GM12878 (cell line): ENCODE measurements at regions not wholly inside any gene's neighbourhood (a gene's known extent, or its start where the extent isn't known, plus 50 kb on each side); places are given as distances from the start of the nearest gene placed in this dataset.

ENCODE experiments used
- ATAC-seq: fragments of 200-7000 bp; cut with Tn5 transposase; 3 replicates; pipeline ENCODE4 v1.9.1; 2020; ENCODE audit warnings: mild to moderate bottlenecking, moderate library complexity
- BruUV-seq: library from RNA; stranded (reverse); fragments of 400-500 nt; replicated peaks from 2 replicates; lab custom pipeline; 2021; lab: Mats Ljungman, UMichigan
- CTCF ChIA-PET: fragments of 300-600 bp; sonication (Branson Sonifier 250); formaldehyde crosslinking; extraction: SDS; loops from one replicate; lab custom pipeline; 2021; ENCODE audit warnings: inconsistent platforms; lab: Yijun Ruan, JAX
- POLR2A ChIA-PET: fragments of 350-600 bp; formaldehyde crosslinking; extraction: SDS; loops from one replicate; lab custom pipeline; 2021; ENCODE audit warnings: inconsistent platforms; lab: Charles Lee
- RAD21 ChIA-PET: fragments of 300-600 bp; sonication (Branson Sonifier 250); formaldehyde crosslinking; loops from one replicate; lab custom pipeline; 2023; ENCODE audit warnings: antibody characterized with exemption; ENCODE audit not compliant: unreplicated experiment; lab: Charles Lee
- SMC1A ChIA-PET: fragments of 300-600 bp; sonication (Branson Sonifier 250); formaldehyde crosslinking; loops from one replicate; lab custom pipeline; 2023; ENCODE audit not compliant: unreplicated experiment, uncharacterized antibody; lab: Charles Lee
- DNase-seq: peaks from one replicate; pipeline ENCODE4 v3.0.0-alpha.2; 2011; ENCODE audit warnings: low read depth, low spot score
- FAIRE-seq: peaks from 3 replicates; lab custom pipeline; 2011; peaks lifted over from hg19 to GRCh38; lab: Jason Lieb, UNC
- H2AFZ ChIP-seq: 2 replicates; pipeline ENCODE4 v1.6.0; 2011; ENCODE audit warnings: low read depth, low read length, control low read depth; ENCODE audit not compliant: control insufficient read depth
- H3K27ac ChIP-seq: 2 replicates; pipeline ENCODE4 v1.5.1; 2011; ENCODE audit warnings: control low read depth; ENCODE audit not compliant: control insufficient read depth, insufficient read depth
- H3K27me3 ChIP-seq, 2 experiments: replicated peaks in 1 of 2; 2 replicates each; pipeline versions ENCODE4 v1.6.0 to v1.6.1; 2011; ENCODE audit warnings: low read length in 1 of 2; ENCODE audit not compliant: control insufficient read depth in 2 of 2, insufficient read depth in 2 of 2
- H3K36me3 ChIP-seq, 2 experiments: 2 replicates each; pipeline ENCODE4 v1.5.1; 2011; ENCODE audit warnings: low read length in 1 of 2; ENCODE audit not compliant: control insufficient read depth in 2 of 2, insufficient read depth in 2 of 2
- H3K4me1 ChIP-seq: 2 replicates; pipeline ENCODE4 v1.6.1; 2011; ENCODE audit warnings: mild to moderate bottlenecking, low read length, moderate library complexity, mixed read lengths; ENCODE audit not compliant: control insufficient read depth, insufficient read depth
- H3K4me2 ChIP-seq: 2 replicates; pipeline ENCODE4 v1.6.0; 2011; ENCODE audit warnings: control low read depth; ENCODE audit not compliant: control insufficient read depth, insufficient read depth
- H3K4me3 ChIP-seq: fragments of 200-600 bp; sonication (generic); 2 replicates; pipeline ENCODE4 v1.5.1; 2016
- H3K79me2 ChIP-seq: 2 replicates; pipeline ENCODE4 v1.6.0; 2011; ENCODE audit warnings: low read length; ENCODE audit not compliant: control insufficient read depth, insufficient read depth
- H3K9ac ChIP-seq: 2 replicates; pipeline ENCODE4 v1.8.0; 2011; ENCODE audit warnings: low read length, control low read depth, mixed read lengths; ENCODE audit not compliant: control insufficient read depth, insufficient read depth
- H3K9me3 ChIP-seq: replicated peaks from 3 replicates; pipeline ENCODE4 v1.5.1; 2011; ENCODE audit warnings: mild to moderate bottlenecking, low read length; ENCODE audit not compliant: control insufficient read depth, insufficient read depth
- H4K20me1 ChIP-seq: 2 replicates; pipeline ENCODE4 v1.6.0; 2011; ENCODE audit not compliant: control insufficient read depth, insufficient read depth
- RBBP5 ChIP-seq: fragments of 200-600 bp; sonication (generic); conservative IDR thresholded peaks from 2 replicates; pipeline ENCODE4 v1.6.1; 2016
- SREBF1 ChIP-seq: IDR thresholded peaks from 2 replicates; pipeline ENCODE4 v1.6.1; 2012; ENCODE audit warnings: mild to moderate bottlenecking, low read length
- WGBS: methylation state at CpG from one replicate; pipeline ENCODE4 v1.1.6; 2016; ENCODE audit warnings: low lambda C conversion rate; ENCODE audit not compliant: insufficient replicate concordance, insufficient coverage; ENCODE audit errors: missing lambda C conversion rate; 5-methylcytosine and 5-hydroxymethylcytosine counted together
- in situ Hi-C: fragments of 300-500 bp; cut with MboI; formaldehyde crosslinking; loops from 9 replicates; pipeline ENCODE4 v1.14.3; 2018; ENCODE audit warnings: mixed read lengths
- intact Hi-C: fragments of 100-400 bp; cut with micrococcal nuclease; formaldehyde crosslinking; loops from one replicate; pipeline ENCODE4 v1.14.2; 2022; ENCODE audit not compliant: unreplicated experiment
- TF ChIP-seq, protein P1 (sequence below): IDR thresholded peaks from 2 replicates; pipeline ENCODE4 v1.6.1; 2011; ENCODE audit warnings: mild to moderate bottlenecking, low read depth, low read length, moderate library complexity; ENCODE audit not compliant: insufficient replicate concordance
- TF ChIP-seq, protein P2 (sequence below): IDR thresholded peaks from 2 replicates; pipeline ENCODE4 v1.6.1; 2012; ENCODE audit warnings: low read depth, low read length, improper control_type of control experiment
- TF ChIP-seq, protein P3 (sequence below): IDR thresholded peaks from 2 replicates; pipeline ENCODE4 v1.6.1; 2012; ENCODE audit warnings: low read length, inconsistent platforms

GRCh38 chr12:25789541-25789944, 168.9 kb upstream of the RASSF8 start:
- in situ Hi-C loops: no loop called here
- ChIA-PET SMC1A (no interaction called here), CTCF (no interaction called here), POLR2A (no interaction called here), RAD21 (no interaction called here)
- no peak overlapping the region for H3K9ac ChIP-seq
- no peaks in the 10 kb centered on the region for H3K36me3 ChIP-seq
- DNase-seq: no peak
- intact Hi-C loops: no loop called here
- ATAC-seq: no peak
- H4K20me1 ChIP-seq: no peaks in the 10 kb centered on the region
- no peaks in the 10 kb centered on the region for H3K27me3 ChIP-seq
- H3K4me1 ChIP-seq: no peaks in the 10 kb centered on the region
- 63% methylated on average over 4 of the region's 4 CpGs for WGBS
- H3K79me2 ChIP-seq: no peaks in the 10 kb centered on the region
- no peak for FAIRE-seq
- no peak overlapping the region for H2AFZ ChIP-seq
- no peak overlapping the region for H3K4me2 ChIP-seq
- TF ChIP-seq SREBF1 (no peak), RBBP5 (no peak)
- TF ChIP-seq, protein P1, sequence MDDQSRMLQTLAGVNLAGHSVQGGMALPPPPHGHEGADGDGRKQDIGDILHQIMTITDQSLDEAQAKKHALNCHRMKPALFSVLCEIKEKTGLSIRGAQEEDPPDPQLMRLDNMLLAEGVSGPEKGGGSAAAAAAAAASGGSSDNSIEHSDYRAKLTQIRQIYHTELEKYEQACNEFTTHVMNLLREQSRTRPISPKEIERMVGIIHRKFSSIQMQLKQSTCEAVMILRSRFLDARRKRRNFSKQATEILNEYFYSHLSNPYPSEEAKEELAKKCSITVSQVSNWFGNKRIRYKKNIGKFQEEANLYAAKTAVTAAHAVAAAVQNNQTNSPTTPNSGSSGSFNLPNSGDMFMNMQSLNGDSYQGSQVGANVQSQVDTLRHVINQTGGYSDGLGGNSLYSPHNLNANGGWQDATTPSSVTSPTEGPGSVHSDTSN: no peak
- TF ChIP-seq, protein P2, sequence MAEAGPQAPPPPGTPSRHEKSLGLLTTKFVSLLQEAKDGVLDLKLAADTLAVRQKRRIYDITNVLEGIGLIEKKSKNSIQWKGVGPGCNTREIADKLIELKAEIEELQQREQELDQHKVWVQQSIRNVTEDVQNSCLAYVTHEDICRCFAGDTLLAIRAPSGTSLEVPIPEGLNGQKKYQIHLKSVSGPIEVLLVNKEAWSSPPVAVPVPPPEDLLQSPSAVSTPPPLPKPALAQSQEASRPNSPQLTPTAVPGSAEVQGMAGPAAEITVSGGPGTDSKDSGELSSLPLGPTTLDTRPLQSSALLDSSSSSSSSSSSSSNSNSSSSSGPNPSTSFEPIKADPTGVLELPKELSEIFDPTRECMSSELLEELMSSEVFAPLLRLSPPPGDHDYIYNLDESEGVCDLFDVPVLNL: no peak
- TF ChIP-seq, protein P3, sequence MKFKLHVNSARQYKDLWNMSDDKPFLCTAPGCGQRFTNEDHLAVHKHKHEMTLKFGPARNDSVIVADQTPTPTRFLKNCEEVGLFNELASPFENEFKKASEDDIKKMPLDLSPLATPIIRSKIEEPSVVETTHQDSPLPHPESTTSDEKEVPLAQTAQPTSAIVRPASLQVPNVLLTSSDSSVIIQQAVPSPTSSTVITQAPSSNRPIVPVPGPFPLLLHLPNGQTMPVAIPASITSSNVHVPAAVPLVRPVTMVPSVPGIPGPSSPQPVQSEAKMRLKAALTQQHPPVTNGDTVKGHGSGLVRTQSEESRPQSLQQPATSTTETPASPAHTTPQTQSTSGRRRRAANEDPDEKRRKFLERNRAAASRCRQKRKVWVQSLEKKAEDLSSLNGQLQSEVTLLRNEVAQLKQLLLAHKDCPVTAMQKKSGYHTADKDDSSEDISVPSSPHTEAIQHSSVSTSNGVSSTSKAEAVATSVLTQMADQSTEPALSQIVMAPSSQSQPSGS: no peak
- no peak overlapping the region for H3K27ac ChIP-seq
- no peak overlapping the region for H3K4me3 ChIP-seq
- BruUV-seq: no TSS peak
- no peaks in the 10 kb centered on the region for H3K9me3 ChIP-seq
